HG02798 (cell line): ENCODE measurements at regions not wholly inside any gene's neighbourhood (a gene's known extent, or its start where the extent isn't known, plus 50 kb on each side); places are given as distances from the start of the nearest gene placed in this dataset.

ENCODE experiments used
- ATAC-seq: cut with Tn5 transposase; IDR thresholded peaks from one replicate; pipeline ENCODE4 v1.9.1; 2021; ENCODE audit warnings: mild to moderate bottlenecking; ENCODE audit not compliant: unreplicated experiment, poor library complexity

DNA sequence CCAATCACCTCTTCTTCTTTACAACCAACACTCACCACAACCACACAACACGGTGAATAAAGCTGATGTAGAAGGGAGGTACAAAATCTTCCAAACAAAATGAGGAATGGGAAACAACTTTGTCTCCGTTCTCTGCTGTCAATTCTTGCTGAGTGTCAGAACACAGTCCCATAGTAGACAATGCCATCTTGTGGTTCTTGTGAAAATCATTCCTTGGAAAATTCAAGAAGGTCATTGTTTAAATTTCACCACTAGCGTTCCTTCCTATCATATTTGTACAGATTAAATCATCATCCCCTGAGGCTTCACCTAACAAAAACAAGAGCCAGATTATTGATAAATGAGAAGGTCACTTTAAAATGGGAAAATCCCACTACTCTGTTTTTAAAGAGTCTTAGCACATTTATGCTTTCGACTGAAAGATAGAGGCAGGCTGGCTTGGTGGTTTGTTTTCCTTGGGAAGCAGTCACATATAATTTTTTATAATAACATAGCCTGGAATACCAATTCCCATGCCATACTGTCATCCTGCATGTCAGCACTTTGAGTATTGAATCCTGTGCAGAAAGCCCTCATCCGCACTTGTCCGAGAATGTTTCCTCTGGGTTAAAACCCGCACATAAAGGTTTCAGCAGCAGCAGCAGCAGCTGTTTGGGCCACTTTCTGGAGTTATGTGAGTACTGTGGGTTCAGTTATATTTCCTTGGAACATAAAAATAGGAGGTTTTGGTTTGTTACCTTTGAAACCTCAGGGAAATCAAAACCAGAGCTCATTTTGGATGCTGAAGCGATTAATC lies 395.0 kb upstream of the SMARCA2 start:
- ATAC-seq: no peak

GRCh38 chr9:1637401-1637800 lies 377.7 kb upstream of the SMARCA2 start:
- no peak for ATAC-seq

DNA sequence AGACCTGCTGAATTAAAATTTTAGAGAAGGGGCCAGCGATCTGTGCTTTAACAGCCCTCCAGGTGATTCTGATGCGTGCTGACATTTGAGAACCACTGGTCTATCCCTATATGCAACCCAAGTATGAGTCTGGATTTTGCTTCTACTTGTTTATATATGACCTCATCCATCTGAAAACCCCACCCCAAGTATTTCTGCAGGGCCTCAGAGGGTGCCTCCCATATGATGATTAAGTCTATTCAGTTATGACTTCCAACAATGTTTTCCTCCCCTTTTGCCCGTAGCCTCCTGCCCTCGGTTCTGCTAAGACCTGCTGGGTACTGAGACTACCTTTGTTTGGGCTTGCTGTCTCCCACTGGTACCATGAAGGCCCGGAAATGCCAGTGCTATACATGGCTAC lies 376.0 kb upstream of the SMARCA2 start:
- ATAC-seq: no peak

- ATAC-seq: no peak
These were observed 367.4 kb upstream of the SMARCA2 start for GRCh38 chr9:1647776-1648175.

- no peak for ATAC-seq
These were observed 361.9 kb upstream of the SMARCA2 start for GRCh38 chr9:1653282-1653681.

DNA sequence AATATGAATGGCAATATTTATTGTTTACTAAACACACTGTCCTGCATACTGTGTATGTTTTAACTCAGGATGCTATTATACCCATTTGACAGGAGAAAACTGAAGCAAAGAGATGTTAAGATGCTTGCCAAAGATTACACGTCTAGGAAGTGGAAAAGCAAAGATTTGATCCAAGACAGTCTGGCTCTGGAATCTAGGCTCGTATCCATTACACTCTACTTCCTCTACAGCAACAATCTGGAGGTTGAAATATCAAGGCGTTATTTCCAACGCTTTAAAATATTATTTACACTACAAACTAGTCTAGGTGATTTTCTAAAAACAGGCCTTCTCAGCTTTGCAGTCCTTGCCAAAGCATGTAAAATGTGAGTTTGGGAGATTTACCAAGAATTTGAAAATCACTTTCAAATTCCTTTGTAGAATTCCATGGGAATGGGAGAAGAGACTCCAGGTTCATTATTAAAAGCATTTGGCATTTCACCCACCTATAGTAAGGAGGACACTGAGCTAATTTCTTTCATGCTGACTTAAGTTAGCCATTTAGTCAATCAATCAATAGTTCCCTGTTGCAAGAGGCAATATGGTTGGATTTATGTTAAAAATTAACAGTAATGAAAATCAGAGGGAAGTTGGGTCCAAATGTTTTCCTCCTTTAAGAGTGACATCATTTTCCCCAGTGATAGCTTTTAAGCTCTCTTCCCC lies 356.3 kb upstream of the SMARCA2 start:
- ATAC-seq: no peak

DNA sequence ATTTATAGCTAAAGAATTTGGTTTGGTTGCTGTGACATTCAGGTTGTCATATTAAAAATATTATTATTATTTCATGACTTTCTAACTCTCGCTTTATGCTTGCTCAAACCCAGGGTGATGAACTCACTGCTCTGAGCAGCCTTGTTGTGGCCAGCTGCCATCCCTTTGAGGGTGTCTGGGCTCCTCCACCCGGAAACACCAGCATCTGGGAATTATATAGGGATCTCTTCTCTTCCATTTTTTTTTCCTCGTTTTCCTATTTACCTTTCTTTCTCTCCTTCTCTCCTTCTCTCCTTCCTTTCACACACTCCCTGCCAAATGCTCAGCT lies 355.8 kb upstream of the SMARCA2 start:
- ATAC-seq: no peak

- no peak for ATAC-seq
These were observed 346.7 kb upstream of the SMARCA2 start for GRCh38 chr9:1668441-1668840.

- no peak for ATAC-seq
These were observed 341.8 kb upstream of the SMARCA2 start for GRCh38 chr9:1673300-1673699.

DNA sequence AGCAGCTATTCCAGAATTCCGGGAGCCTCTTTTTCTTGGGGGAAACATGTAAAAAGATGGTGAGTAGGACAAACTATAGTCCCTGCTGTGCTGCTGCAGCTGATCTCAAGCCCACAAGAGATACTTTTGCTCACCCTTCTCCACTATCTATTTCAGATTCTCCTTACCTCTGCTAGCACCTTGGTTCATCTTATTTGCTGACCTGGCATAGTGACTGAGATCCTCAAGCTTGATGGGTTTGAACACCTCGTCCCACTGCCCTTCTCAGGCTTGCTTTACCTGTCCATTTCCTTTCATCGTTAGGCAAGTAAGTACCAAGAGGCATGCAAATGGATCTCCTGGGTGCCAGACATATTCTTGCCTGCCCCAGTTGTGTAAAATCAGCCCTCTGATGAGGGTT lies 338.4 kb upstream of the SMARCA2 start:
- no peak for ATAC-seq

GRCh38 chr9:1683951-1684350 lies 331.2 kb upstream of the SMARCA2 start:
- no peak for ATAC-seq

DNA sequence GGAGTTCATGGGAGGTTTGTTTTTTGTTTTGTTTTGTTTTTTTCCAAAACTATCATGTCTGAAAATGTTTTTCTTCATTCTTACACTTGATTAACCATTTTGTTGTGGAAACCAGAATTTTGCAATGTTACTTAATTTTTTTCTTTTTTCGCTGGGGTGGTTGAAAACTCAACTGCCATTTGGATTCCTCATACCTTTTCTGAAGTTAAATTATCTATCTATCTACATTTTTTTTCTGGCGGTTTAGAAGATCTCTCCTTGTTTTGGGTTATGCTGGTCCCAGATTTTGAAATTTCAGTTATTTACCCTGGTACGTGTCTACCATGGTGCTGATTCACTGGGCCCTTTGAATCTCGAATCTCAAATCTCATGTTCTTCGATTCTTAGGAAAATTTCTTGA lies 316.2 kb upstream of the SMARCA2 start:
- ATAC-seq: no peak

DNA sequence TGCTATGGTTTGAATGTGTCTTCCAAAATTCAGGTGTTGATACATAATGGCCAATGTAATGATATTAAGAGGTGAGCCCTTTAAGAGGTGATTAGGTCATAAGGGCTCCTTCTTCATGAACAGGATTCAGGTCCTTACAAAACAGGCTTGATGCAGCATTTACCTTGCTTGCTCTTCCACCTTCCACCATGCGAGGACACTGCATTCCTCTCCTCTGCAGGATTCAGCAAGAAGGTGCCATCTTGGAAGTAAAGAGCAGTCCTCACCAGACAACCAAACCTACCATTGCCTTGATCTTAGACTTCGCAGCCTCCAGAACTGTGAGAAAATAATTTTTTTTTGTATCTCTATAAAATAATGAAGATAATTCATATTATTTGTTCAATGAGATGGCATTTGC lies 314.0 kb upstream of the SMARCA2 start:
- no peak for ATAC-seq

DNA sequence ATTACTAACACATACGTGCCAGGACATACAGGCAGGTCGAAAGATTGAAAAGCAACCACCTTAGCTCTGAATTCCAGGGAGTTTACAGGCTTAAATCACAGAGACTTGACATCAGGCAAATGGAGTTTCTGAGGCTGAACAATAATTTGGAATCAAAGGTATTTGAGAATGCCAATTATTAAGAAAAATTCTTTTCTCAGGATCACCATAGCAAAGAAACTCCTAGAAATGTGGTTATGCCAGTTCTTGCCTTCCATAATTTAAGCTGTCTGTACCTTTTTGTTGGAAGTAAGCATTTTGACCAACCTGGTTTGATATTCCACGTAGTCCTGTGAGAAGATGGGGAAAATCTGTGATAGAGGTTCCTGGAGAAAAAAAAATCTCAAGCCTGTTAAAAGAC lies 312.4 kb upstream of the SMARCA2 start:
- no peak for ATAC-seq

DNA sequence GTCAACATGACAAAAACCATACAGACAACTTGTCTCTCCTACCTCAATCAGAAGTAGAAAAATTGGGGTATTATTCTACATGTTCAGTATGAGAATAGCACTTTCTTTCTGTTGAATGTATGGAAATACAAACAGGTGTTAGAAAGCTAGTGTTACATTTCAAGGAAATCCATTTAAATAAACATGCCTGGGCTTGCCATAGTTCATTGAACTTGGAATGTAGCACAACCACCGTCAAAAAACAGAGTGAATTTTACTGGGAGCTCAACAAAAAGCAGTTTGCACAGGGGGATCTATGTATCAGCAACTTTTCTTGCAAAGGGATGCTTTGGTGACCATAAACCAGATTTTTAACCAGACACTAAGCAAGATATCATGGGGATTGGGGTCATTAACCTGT lies 307.9 kb upstream of the SMARCA2 start:
- ATAC-seq: no peak

DNA sequence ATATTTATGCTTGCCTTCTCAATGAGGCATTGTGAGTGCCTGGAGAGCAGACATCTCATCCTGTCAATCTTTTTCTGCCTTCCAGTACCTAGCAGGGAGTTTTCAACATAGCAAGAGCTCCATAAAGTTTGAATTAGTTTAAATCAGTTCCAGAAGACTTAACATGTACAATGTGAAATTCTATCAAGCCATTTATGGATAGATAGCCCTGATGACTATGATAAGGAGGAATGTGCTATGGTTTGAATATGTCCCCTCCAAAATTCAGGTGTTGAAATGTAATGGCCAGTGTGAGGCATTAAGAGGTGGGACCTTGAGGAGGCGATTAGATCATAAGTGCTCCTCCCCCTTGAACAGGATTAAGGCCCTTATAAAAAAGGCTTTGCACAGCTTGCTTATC lies 306.9 kb upstream of the SMARCA2 start:
- no peak for ATAC-seq

DNA sequence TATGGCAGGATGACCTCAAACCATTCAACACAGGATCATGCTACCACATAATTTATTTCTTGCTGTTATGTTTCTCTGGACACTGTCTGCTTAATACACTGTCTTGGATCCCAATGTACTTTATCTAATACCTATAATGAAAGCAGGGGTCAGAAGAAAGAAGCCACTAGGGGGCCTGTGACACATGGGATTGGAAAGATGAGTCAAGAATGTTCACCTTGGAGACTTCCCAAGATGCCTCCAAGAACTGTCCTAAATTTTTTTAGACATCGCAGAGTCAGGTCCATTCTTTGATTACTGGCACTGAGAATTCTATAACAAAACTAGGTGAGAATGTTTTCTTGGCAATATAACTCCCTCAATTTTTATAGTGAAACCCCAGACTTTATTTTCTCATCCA lies 305.8 kb upstream of the SMARCA2 start:
- no peak for ATAC-seq

DNA sequence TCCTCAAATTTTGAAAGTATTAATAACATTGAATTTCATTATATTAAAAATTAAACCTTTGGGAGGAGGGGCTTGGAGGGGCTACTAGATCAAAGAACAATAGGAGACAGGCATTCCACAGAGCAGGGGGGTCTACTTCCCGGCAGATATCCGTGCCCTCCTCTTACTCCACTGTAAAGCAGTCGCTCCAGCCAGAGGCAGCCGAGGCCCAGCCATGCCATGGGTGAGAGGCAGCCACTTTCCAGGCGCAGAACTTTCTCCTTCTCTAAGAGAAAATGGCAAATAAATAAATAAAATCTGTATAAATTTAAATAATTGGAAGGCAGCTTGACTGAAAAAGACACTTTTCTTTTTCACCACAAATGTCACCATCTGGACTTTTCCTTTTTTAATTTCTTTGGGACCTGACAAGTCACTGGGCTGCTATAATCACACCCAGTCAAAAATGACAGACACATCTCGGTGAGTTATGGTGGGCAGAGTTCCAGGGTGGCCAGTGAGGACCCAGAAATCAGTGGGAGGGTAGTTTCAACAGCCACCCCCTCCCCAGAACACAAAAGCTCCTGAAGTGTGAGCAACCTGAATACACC lies 302.2 kb upstream of the SMARCA2 start:
- ATAC-seq: no peak

DNA sequence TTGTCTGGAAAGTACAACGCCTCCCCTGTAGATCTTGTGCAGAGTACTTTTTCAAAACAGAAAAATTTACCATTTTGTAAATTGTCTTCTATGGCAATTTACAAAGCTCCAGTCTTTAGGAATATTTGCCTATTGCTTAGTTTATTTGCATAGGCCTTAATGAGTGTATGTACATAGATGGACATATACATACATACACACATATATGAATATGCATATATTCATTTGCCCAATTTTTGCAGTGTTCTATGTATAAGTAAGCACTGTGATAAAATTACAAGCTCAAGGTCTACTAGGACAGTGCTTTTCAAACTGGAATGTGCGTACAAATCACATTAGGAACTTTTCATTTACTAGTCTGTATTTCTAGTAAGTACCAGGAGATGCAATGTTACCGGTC lies 301.3 kb upstream of the SMARCA2 start:
- ATAC-seq: no peak

- ATAC-seq: no peak
These were observed 297.3 kb upstream of the SMARCA2 start for GRCh38 chr9:1717882-1718281.

- ATAC-seq: no peak
These were observed 296.3 kb upstream of the SMARCA2 start for GRCh38 chr9:1718836-1719235.

DNA sequence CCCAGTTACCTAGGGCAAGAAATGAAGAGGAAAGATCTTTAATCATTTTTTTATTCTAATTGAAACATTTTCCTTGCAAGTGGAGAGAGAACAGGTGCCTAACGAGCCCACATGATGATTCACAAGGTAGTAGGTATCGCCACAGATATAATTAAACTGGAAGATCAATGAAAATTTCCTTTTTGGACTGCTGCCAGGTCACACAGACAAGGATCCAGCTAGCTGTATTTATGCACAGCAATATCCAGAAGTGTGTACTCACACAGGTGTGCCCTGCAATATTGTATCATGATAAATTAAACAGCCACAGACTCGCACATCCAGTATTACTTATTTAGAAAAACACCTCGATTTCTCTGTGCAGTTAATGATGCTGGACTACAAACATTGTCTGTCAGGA lies 294.0 kb upstream of the SMARCA2 start:
- no peak for ATAC-seq
